LoVo (cell line): ENCODE measurements at regions not wholly inside any gene's neighbourhood (a gene's known extent, or its start where the extent isn't known, plus 50 kb on each side); places are given as distances from the start of the nearest gene placed in this dataset.

Experiments used
- DNase-seq: peaks from one replicate; pipeline ENCODE4 v3.0.0-alpha.2; 2016; ENCODE audit warnings: low spot score

GRCh38 chr7:10889266-10889898 is 84.3 kb upstream of the PHF14 start:
- DNase-seq: peak; percentile 67

- no peak for DNase-seq
These were observed 65.1 kb upstream of the PHF14 start for GRCh38 chr7:10908600-10908999.

- no peak for DNase-seq
These were observed 63.2 kb upstream of the PHF14 start for GRCh38 chr7:10910447-10910846.

- DNase-seq: no peak
These were observed 61.6 kb upstream of the PHF14 start for GRCh38 chr7:10912077-10912476.

- no peak for DNase-seq
These were observed 60.2 kb upstream of the PHF14 start for GRCh38 chr7:10913457-10913856.

- no peak for DNase-seq
These were observed 55.5 kb upstream of the PHF14 start for GRCh38 chr7:10918093-10918590.

- no peak for DNase-seq
These were observed 53.7 kb upstream of the PHF14 start for GRCh38 chr7:10919923-10920322.
